Trophoblast cell (in vitro differentiated cells and primary cell): ENCODE measurements at regions not wholly inside any gene's neighbourhood (a gene's known extent, or its start where the extent isn't known, plus 50 kb on each side); places are given as distances from the start of the nearest gene placed in this dataset.

Experiments used
- DNase-seq, 2 donors: peaks; one replicate each; pipeline ENCODE4 v3.0.0-alpha.2; 2016
- H2AFZ ChIP-seq: 2 replicates; pipeline ENCODE4 v1.6.1; 2013; ENCODE audit warnings: low read length, moderate library complexity, mild to moderate bottlenecking; ENCODE audit not compliant: insufficient read depth, poor library complexity
- H2AK5ac ChIP-seq: 2 replicates; pipeline ENCODE4 v1.6.1; 2013; ENCODE audit warnings: mild to moderate bottlenecking, low read length
- H2BK120ac ChIP-seq: 2 replicates; pipeline ENCODE4 v1.6.1; 2013; ENCODE audit warnings: low read length, mild to moderate bottlenecking, moderate library complexity; ENCODE audit not compliant: insufficient read depth, poor library complexity
- H2BK12ac ChIP-seq: 2 replicates; pipeline ENCODE4 v1.6.1; 2013; ENCODE audit warnings: mild to moderate bottlenecking, low read length, moderate library complexity
- H2BK5ac ChIP-seq: 2 replicates; pipeline ENCODE4 v1.6.1; 2013; ENCODE audit warnings: low read length, low read depth, moderate library complexity, mild to moderate bottlenecking; ENCODE audit not compliant: poor library complexity
- H3K14ac ChIP-seq: 2 replicates; pipeline ENCODE4 v1.6.1; 2013; ENCODE audit warnings: mild to moderate bottlenecking, low read length
- H3K18ac ChIP-seq: 2 replicates; pipeline ENCODE4 v1.6.1; 2013; ENCODE audit warnings: mild to moderate bottlenecking, low read length
- H3K23ac ChIP-seq: 2 replicates; pipeline ENCODE4 v1.6.1; 2013; ENCODE audit warnings: low read length
- H3K27ac ChIP-seq: 2 replicates; pipeline ENCODE4 v1.5.1; 2013; ENCODE audit warnings: low read depth, mild to moderate bottlenecking, inconsistent platforms, low read length, moderate library complexity
- H3K27me3 ChIP-seq: 2 replicates; pipeline ENCODE4 v1.6.1; 2013; ENCODE audit warnings: inconsistent platforms, mild to moderate bottlenecking, low read length, moderate library complexity; ENCODE audit not compliant: insufficient read depth
- H3K36me3 ChIP-seq, 2 experiments: 1 replicate in 1 of 2; 2 replicates in 1 of 2; pipeline ENCODE4 v1.6.1; 2013; ENCODE audit warnings: low read length in 2 of 2, mild to moderate bottlenecking in 2 of 2, moderate library complexity in 1 of 2; ENCODE audit not compliant: insufficient read depth in 2 of 2, control insufficient read depth in 1 of 2
- H3K4ac ChIP-seq: 2 replicates; pipeline ENCODE4 v1.6.1; 2013; ENCODE audit warnings: low read depth, mild to moderate bottlenecking, low read length, moderate library complexity
- H3K4me1 ChIP-seq, 2 experiments: 1 replicate in 1 of 2; 2 replicates in 1 of 2; pipeline ENCODE4 v1.6.1; 2013; ENCODE audit warnings: low read length in 2 of 2, mild to moderate bottlenecking in 2 of 2, moderate library complexity in 1 of 2; ENCODE audit not compliant: insufficient read depth in 2 of 2, control insufficient read depth in 1 of 2
- H3K4me2 ChIP-seq: 2 replicates; pipeline ENCODE4 v1.6.1; 2013; ENCODE audit warnings: inconsistent platforms, mild to moderate bottlenecking, low read length, moderate library complexity
- H3K4me3 ChIP-seq: 2 replicates; pipeline ENCODE4 v1.5.1; 2013; ENCODE audit warnings: mild to moderate bottlenecking, low read depth, low read length, inconsistent platforms
- H3K79me1 ChIP-seq: one replicate; pipeline ENCODE4 v1.6.1; 2013; ENCODE audit warnings: low read length
- H3K79me2 ChIP-seq: 2 replicates; pipeline ENCODE4 v1.6.1; 2013; ENCODE audit warnings: low read length, mild to moderate bottlenecking; ENCODE audit not compliant: control insufficient read depth, insufficient read depth, poor library complexity
- H3K9ac ChIP-seq: 2 replicates; pipeline ENCODE4 v1.6.1; 2013; ENCODE audit warnings: mild to moderate bottlenecking, low read length
- H3K9me3 ChIP-seq: 2 replicates; pipeline ENCODE4 v1.6.1; 2013; ENCODE audit warnings: low read depth, mild to moderate bottlenecking, control low read depth, inconsistent platforms, low read length; ENCODE audit not compliant: insufficient read depth
- H4K12ac ChIP-seq: 2 replicates; pipeline ENCODE4 v1.6.1; 2013; ENCODE audit warnings: low read depth, mild to moderate bottlenecking, low read length, moderate library complexity
- H4K8ac ChIP-seq: 2 replicates; pipeline ENCODE4 v1.6.1; 2013; ENCODE audit warnings: low read depth, mild to moderate bottlenecking, low read length, moderate library complexity
- H4K91ac ChIP-seq: one replicate; pipeline ENCODE4 v1.6.1; 2013; ENCODE audit warnings: low read depth, mild to moderate bottlenecking, low read length, moderate library complexity
- WGBS: extraction: QIAGEN DNeasy Blood & Tissue Kit; methylation state at CpG from one replicate; pipeline ENCODE4 v1.1.7; 2013; ENCODE audit warnings: missing lambda C conversion rate; ENCODE audit not compliant: insufficient read length, insufficient coverage; ENCODE audit errors: extremely low coverage; 5-methylcytosine and 5-hydroxymethylcytosine counted together

DNA sequence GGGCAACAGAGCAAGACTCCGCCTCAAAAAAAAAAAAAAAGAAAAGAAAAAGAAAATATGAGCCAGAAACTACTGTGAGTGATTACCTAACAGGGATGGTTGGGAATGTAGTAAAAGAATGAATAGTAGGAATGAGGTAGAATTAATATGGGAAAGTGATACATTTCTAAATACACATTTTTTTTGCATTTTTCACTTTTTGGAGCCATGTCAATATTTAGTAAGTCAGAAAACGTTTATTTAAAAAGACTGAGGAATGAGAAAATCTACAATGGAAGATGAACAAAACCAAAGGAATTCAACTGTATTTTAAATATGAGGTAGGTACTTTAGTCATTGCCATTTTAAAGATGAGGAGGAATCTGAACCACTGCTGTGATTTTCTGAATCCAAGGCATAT is 817.2 kb upstream of the CADM2 start:
- Histone ChIP-seq H3K79me1 (no peaks in the 10 kb centered on the region), H3K14ac (no peak overlapping the region), H2AFZ (no peak overlapping the region), H3K18ac (no peak overlapping the region), H3K9ac (no peak overlapping the region), H3K4ac (no peak overlapping the region), H3K23ac (no peak overlapping the region), H4K12ac (no peak overlapping the region), H3K79me2 (no peaks in the 10 kb centered on the region), H3K27ac (no peak overlapping the region), H3K4me2 (no peak overlapping the region), H2BK12ac (no peak overlapping the region), H2BK120ac (no peak overlapping the region), H3K4me1 (no peaks in the 10 kb centered on the region), H3K4me3 (no peak overlapping the region), H3K9me3 (no peaks in the 10 kb centered on the region), H4K91ac (no peak overlapping the region), H3K36me3 (no peaks in the 10 kb centered on the region), H2BK5ac (no peak overlapping the region), H2AK5ac (no peak overlapping the region), H4K8ac (no peak overlapping the region), H3K27me3 (no peaks in the 10 kb centered on the region)
- WGBS: no CpG with 5 or more reads among the region's 2 CpGs
- DNase-seq: no peak

DNA sequence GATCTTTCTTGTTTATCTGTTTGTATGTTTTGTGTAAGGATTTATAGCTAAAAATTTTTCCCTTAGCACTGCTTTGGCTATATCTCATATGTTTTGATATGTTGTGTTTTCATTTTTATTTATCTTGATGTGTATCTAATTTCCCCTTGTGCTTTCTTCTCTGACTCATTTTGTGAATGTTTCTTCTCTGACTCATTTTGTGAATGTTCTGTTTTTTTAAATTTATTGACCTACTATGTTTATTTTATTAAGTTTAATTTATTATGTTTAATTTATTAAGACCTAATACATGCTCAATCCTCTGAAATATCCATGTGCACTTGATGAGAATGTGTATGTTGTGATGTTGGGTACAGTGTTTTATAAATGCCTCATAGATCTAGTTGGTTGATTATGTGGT is 793.5 kb upstream of the CADM2 start:
- no peak overlapping the region for H4K12ac ChIP-seq
- no peaks in the 10 kb centered on the region for H3K36me3 ChIP-seq

DNA sequence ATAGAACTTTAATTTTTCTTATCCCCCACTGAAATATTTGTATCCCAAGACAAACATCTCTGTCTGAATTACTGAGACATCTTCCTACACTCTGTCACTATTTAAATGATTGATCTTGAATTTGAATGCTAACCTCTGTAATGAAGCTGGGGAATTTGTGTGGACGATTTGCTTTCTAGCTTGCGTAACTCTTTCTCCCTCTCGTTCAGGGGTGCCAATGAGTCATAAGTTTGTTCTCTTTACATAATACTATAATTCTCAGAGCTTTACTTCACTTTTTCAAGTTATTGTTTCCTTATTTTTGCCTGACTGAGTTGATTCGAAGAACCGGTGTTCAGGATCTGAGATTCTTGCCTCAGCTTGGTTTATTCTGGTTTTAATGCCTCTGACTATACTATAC is 783.3 kb upstream of the CADM2 start:
- WGBS: no CpG with 5 or more reads among the region's 5 CpGs
- Histone ChIP-seq H4K12ac (no peak overlapping the region), H4K91ac (no peak overlapping the region), H2BK120ac (no peak overlapping the region), H3K4me2 (no peak overlapping the region), H4K8ac (no peak overlapping the region), H2BK12ac (no peak overlapping the region), H3K27me3 (no peaks in the 10 kb centered on the region), H3K9ac (no peak overlapping the region), H2BK5ac (no peak overlapping the region), H3K36me3 (no peaks in the 10 kb centered on the region), H3K4ac (no peak overlapping the region), H3K18ac (no peak overlapping the region), H3K79me1 (no peaks in the 10 kb centered on the region), H2AFZ (no peak overlapping the region), H3K27ac (no peak overlapping the region), H3K14ac (no peak overlapping the region), H3K23ac (no peak overlapping the region), H3K4me3 (no peak overlapping the region), H3K79me2 (no peaks in the 10 kb centered on the region), H2AK5ac (no peak overlapping the region), H3K9me3 (no peaks in the 10 kb centered on the region), H3K4me1 (no peaks in the 10 kb centered on the region)
- DNase-seq: no peak

More for the DNA sequence above, 793.5 kb upstream of the CADM2 start:
- Histone ChIP-seq H3K79me1 (no peaks in the 10 kb centered on the region), H3K23ac (no peak overlapping the region), H3K4me1 (no peaks in the 10 kb centered on the region), H3K9ac (no peak overlapping the region), H2AFZ (no peak overlapping the region), H4K8ac (no peak overlapping the region), H3K18ac (no peak overlapping the region), H3K4ac (no peak overlapping the region), H3K9me3 (peaks cover 2% of the 10 kb centered on the region), H2BK12ac (no peak overlapping the region), H2BK120ac (no peak overlapping the region), H3K4me2 (no peak overlapping the region), H3K27ac (no peak overlapping the region), H3K27me3 (no peaks in the 10 kb centered on the region), H2BK5ac (no peak overlapping the region), H3K14ac (no peak overlapping the region), H4K91ac (no peak overlapping the region), H3K4me3 (no peak overlapping the region), H3K79me2 (no peaks in the 10 kb centered on the region), H2AK5ac (no peak overlapping the region)
- DNase-seq: no peak

DNA sequence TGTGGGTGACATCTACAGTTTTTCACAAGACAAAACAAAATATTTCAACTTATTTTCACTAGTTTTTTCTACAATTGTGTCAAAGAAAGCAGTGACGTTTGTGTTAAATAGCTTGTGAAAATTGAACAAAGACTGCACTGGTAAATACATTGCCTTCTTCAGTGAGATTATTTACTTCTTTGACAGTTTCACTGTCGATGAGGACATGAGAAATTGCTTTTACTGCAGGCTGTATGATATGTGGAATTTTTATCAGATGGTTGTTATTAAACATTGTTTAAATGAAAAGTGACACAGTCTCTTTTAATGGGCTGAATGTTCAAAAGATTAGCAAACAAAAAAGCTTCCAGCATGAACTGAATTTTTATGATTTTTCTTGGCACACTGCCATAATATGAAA is 773.9 kb upstream of the CADM2 start:
- Histone ChIP-seq H4K12ac (no peak overlapping the region), H3K4me1 (no peaks in the 10 kb centered on the region), H3K27me3 (no peaks in the 10 kb centered on the region), H3K4ac (no peak overlapping the region), H2AFZ (no peak overlapping the region), H3K9ac (no peak overlapping the region), H2BK120ac (no peak overlapping the region), H4K91ac (no peak overlapping the region), H3K79me1 (no peaks in the 10 kb centered on the region), H3K36me3 (no peaks in the 10 kb centered on the region), H3K23ac (no peak overlapping the region), H2BK5ac (no peak overlapping the region), H3K18ac (no peak overlapping the region), H3K9me3 (no peaks in the 10 kb centered on the region), H3K4me2 (no peak overlapping the region), H2BK12ac (no peak overlapping the region), H3K4me3 (no peak overlapping the region), H2AK5ac (no peak overlapping the region), H3K27ac (no peak overlapping the region), H3K14ac (no peak overlapping the region), H3K79me2 (no peaks in the 10 kb centered on the region), H4K8ac (no peak overlapping the region)
- DNase-seq: no peak
- WGBS: no CpG with 5 or more reads among the region's 2 CpGs

DNA sequence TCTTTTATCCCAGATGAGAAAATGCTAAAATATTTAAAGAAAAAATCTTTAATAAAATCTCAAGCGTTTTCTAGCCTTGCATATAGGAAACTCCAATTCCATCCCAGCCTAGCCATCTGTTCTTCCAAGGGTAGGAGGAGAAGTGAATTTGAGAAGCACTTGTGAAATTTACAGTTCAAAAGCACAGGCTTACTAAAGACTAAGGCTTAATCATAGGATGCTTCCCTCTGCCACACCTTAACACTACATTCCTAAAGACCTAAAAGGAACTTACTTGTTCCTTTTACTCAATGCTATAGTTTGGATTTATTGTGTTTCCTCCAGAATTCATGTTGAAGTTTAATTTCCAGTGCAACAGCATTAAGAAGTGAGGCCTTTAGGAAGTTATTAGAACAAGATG is 764.8 kb upstream of the CADM2 start:
- no peak overlapping the region for H3K14ac ChIP-seq
- no peak overlapping the region for H2BK5ac ChIP-seq
- H3K36me3 ChIP-seq: no peaks in the 10 kb centered on the region
- no peaks in the 10 kb centered on the region for H3K4me1 ChIP-seq
- H3K4me3 ChIP-seq: no peak overlapping the region
- no CpG with 5 or more reads among the region's 1 CpG for WGBS
- H3K4ac ChIP-seq: no peak overlapping the region
- H3K79me1 ChIP-seq: no peaks in the 10 kb centered on the region
- no peak overlapping the region for H3K4me2 ChIP-seq
- no peaks in the 10 kb centered on the region for H3K27me3 ChIP-seq
- no peak overlapping the region for H2BK120ac ChIP-seq
- no peak overlapping the region for H4K12ac ChIP-seq
- H2BK12ac ChIP-seq: no peak overlapping the region
- DNase-seq: no peak
- no peak overlapping the region for H4K91ac ChIP-seq
- H4K8ac ChIP-seq: no peak overlapping the region
- no peak overlapping the region for H2AFZ ChIP-seq
- H3K79me2 ChIP-seq: no peaks in the 10 kb centered on the region
- no peak overlapping the region for H2AK5ac ChIP-seq
- peaks cover 5% of the 10 kb centered on the region for H3K9me3 ChIP-seq
- no peak overlapping the region for H3K23ac ChIP-seq
- no peak overlapping the region for H3K27ac ChIP-seq
- H3K18ac ChIP-seq: no peak overlapping the region
- H3K9ac ChIP-seq: no peak overlapping the region
